Common myeloid progenitor, CD34-positive (primary cell): ENCODE measurements at regions not wholly inside any gene's neighbourhood (a gene's known extent, or its start where the extent isn't known, plus 50 kb on each side); places are given as distances from the start of the nearest gene placed in this dataset.

ENCODE experiments used
- CTCF ChIA-PET: fragments of 350-600 bp; sonication (Branson Sonifier 250); formaldehyde crosslinking; loops from one replicate; lab custom pipeline; 2021; ENCODE audit warnings: antibody characterized with exemption; lab: Charles Lee
- POLR2A ChIA-PET: fragments of 350-600 bp; sonication (Branson Sonifier 250); formaldehyde crosslinking; loops from one replicate; lab custom pipeline; 2021; ENCODE audit warnings: antibody characterized with exemption; lab: Charles Lee
- DNase-seq, 3 donors: peaks; one replicate each; pipeline versions ENCODE4 v3.0.0 to v3.0.0-alpha.2; 2013
- H3K27ac ChIP-seq, 2 experiments: 1 replicate in 1 of 2; 2 replicates in 1 of 2; pipeline ENCODE4 v1.7.0; 2013; ENCODE audit warnings: inconsistent platforms in 2 of 2, low read length in 2 of 2, mild to moderate bottlenecking in 2 of 2, low read depth in 1 of 2, moderate library complexity in 1 of 2; ENCODE audit not compliant: severe bottlenecking in 2 of 2, insufficient read depth in 1 of 2, poor library complexity in 1 of 2
- H3K27me3 ChIP-seq, 5 experiments: replicated peaks in 2 of 5; 1 replicate in 3 of 5; 2 replicates in 2 of 5; pipeline versions ENCODE4 v1.6.1 to v1.7.0; 2013; ENCODE audit warnings: low read length in 4 of 5, mild to moderate bottlenecking in 2 of 5, moderate library complexity in 2 of 5, inconsistent platforms in 1 of 5; ENCODE audit not compliant: insufficient read depth in 5 of 5, control insufficient read depth in 4 of 5
- H3K36me3 ChIP-seq, 4 experiments: 1 replicate in 2 of 4; 2 replicates in 2 of 4; pipeline versions ENCODE4 v1.6.1 to v1.7.0; 2013; ENCODE audit warnings: low read length in 3 of 4, control low read depth in 1 of 4, mild to moderate bottlenecking in 1 of 4; ENCODE audit not compliant: control insufficient read depth in 4 of 4, insufficient read depth in 4 of 4
- H3K4me1 ChIP-seq, 4 experiments: 1 replicate in 3 of 4; 2 replicates in 1 of 4; pipeline versions ENCODE4 v1.6.1 to v1.7.1; 2013; ENCODE audit warnings: low read length in 3 of 4, mild to moderate bottlenecking in 3 of 4, control low read depth in 1 of 4, inconsistent platforms in 1 of 4, moderate library complexity in 1 of 4; ENCODE audit not compliant: control insufficient read depth in 4 of 4, insufficient read depth in 4 of 4; ENCODE audit errors: control extremely low read depth in 1 of 4
- H3K4me3 ChIP-seq, 7 experiments: 1 replicate in 4 of 7; 2 replicates in 3 of 7; pipeline versions ENCODE4 v1.5.1 to v1.7.0; 2013; ENCODE audit warnings: mild to moderate bottlenecking in 7 of 7, low read length in 6 of 7, moderate library complexity in 6 of 7, inconsistent platforms in 2 of 7, low read depth in 2 of 7, control low read depth in 1 of 7; ENCODE audit not compliant: insufficient read depth in 4 of 7, control insufficient read depth in 1 of 7; ENCODE audit errors: extremely low read depth in 1 of 7
- H3K9me3 ChIP-seq, 5 experiments: 1 replicate in 4 of 5; 2 replicates in 1 of 5; pipeline versions ENCODE4 v1.6.1 to v1.7.1; 2013; ENCODE audit warnings: low read length in 4 of 5, mild to moderate bottlenecking in 2 of 5, inconsistent platforms in 1 of 5, low read depth in 1 of 5, moderate library complexity in 1 of 5; ENCODE audit not compliant: control insufficient read depth in 4 of 5, insufficient read depth in 2 of 5; ENCODE audit errors: control extremely low read depth in 1 of 5
- WGBS: methylation state at CpG from one replicate; pipeline ENCODE4 v1.1.5; 2013; ENCODE audit not compliant: insufficient coverage; 5-methylcytosine and 5-hydroxymethylcytosine counted together

DNA sequence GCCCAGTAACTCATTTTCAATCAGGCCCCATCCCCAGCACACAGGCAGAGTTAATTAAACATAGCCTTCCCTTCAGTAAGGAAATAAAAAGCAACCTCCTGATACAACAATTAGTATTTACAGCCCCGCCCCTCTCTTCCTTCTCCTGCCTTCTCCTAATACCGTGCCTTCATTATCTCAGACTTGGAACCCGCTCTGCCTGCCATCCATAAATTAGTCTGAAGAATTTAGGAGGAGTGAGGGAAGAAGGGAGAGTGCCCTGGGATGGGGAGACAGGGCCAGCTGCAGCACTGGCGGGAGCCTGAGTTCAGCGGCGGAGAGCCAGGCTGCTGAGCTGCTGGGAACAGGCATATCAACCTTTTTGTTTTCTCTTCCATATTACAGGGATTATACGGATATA lies 172.8 kb downstream of the ACTL8 start:
- H3K27ac ChIP-seq = no peak overlapping the region
- WGBS = no CpG with 5 or more reads among the region's 7 CpGs
- H3K4me3 ChIP-seq = no peak overlapping the region
- H3K9me3 ChIP-seq = peaks cover 0 to 2% (median 0%) of the 10 kb centered on the region in 5 experiments
- H3K36me3 ChIP-seq = no peaks in the 10 kb centered on the region
- ChIA-PET CTCF (no interaction called here), POLR2A (no interaction called here)
- peaks cover 0 to 36% (median 2%) of the 10 kb centered on the region in 5 experiments for H3K27me3 ChIP-seq
- no peaks in the 10 kb centered on the region for H3K4me1 ChIP-seq
- no peak for DNase-seq

DNA sequence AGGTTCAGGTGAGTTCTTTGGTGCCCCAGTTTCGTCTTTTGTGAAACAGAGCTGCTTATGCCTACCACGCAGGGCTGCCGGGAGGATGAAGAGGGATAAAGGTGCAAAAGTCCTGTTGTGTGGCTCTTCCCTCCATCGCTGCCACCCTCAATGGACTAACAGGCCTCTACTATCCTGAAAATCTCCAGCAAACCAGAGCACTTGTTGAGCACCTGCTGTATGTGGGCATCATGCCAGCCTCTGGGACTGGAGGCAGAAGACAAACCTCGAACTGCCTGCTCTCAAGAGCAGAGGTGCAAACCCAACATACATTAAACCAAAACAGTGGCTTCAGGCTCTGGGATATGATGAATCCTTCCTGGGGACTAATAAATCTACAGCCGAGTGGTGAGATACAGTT lies 174.1 kb downstream of the ACTL8 start:
- 92% methylated on average over 5 of the region's 6 CpGs for WGBS
- Histone ChIP-seq H3K27me3 (peaks cover 0 to 35% (median 2%) of the 10 kb centered on the region in 5 experiments), H3K4me3 (no peak overlapping the region), H3K4me1 (no peaks in the 10 kb centered on the region), H3K36me3 (no peaks in the 10 kb centered on the region), H3K27ac (no peak overlapping the region), H3K9me3 (peaks cover 0 to 2% (median 0%) of the 10 kb centered on the region in 5 experiments)
- ChIA-PET CTCF (no interaction called here), POLR2A (no interaction called here)
- no peak for DNase-seq

DNA sequence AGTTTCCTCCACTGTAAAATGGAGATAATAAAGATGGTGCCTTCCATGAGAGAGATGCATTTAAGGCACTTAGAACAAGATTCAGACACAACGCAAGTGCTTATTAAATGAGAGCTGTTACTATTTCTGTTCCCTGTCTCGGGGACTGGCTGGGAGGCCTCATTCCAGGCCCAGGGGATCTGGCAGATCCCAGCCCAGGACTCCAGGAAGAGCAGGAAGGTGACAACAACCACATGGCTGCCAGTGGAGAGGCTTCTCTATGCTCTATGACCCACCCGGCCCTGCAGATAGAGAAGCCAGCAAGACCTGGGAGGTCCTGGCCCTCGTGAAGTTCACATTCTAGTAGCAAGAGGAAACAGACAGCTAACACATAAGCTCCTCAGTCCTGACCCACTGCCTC lies 175.5 kb downstream of the ACTL8 start:
- WGBS = 70% methylated on average over 4 of the region's 4 CpGs
- no peak for DNase-seq
- no peak overlapping the region for H3K4me3 ChIP-seq
- H3K4me1 ChIP-seq = no peaks in the 10 kb centered on the region
- peaks cover 0 to 2% (median 0%) of the 10 kb centered on the region in 5 experiments for H3K9me3 ChIP-seq
- no peaks in the 10 kb centered on the region for H3K36me3 ChIP-seq
- ChIA-PET POLR2A (no interaction called here), CTCF (no interaction called here)
- peaks cover 0 to 25% (median 2%) of the 10 kb centered on the region in 5 experiments for H3K27me3 ChIP-seq
- no peak overlapping the region for H3K27ac ChIP-seq

DNA sequence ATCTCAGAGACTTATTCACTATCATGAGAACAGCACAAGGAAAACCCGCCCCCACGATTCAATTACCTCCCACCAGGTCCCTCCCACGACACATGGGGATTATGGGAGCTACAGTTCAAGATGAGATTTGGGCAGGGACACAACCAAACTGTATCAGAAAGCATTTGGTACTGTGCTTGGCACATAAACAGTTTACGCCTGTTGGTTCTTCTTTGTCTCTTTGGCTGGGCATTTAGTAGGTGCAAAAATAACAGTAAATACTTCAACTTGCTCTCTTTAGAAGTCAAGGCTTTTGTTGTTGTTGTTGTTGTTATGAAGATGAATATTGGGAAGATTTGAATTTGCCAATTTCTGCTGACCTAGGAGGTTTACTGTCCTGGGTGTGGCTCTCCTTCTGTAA lies 175.4 kb upstream of the IGSF21 start:
- ChIA-PET CTCF (no interaction called here), POLR2A (no interaction called here)
- WGBS = 75% methylated on average over 4 of the region's 4 CpGs

DNA sequence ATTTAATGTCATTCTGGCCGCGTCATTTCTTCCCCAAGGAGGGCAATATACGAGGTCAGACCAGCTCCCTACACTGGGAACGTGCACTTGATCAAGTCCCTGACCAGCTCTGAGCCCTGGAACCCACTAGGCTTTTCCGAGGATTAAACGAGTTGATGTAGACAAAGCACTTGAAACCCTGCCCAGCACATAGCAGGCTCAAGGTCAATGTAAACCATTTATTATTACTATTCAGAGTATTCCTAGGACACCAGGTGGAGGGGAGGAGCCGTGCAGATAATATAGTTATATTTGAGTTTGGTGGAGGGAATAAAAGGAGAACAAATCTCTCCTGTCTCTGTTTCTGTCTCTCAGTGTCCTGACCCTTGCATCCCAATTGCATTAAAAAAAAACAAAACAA lies 174.1 kb upstream of the IGSF21 start:
- ChIA-PET POLR2A (no interaction called here), CTCF (no interaction called here)
- no peak for DNase-seq
- WGBS = 92% methylated on average over 5 of the region's 7 CpGs
- peaks cover 0 to 2% (median 0%) of the 10 kb centered on the region in 5 experiments for H3K9me3 ChIP-seq
- no peaks in the 10 kb centered on the region for H3K36me3 ChIP-seq
- H3K4me1 ChIP-seq = no peaks in the 10 kb centered on the region
- no peak overlapping the region for H3K4me3 ChIP-seq
- no peak overlapping the region for H3K27ac ChIP-seq
- H3K27me3 ChIP-seq = peaks cover 0 to 15% (median 0%) of the 10 kb centered on the region in 5 experiments

More for the DNA sequence above, 175.4 kb upstream of the IGSF21 start:
- Histone ChIP-seq H3K27me3 (peaks cover 0 to 18% (median 0%) of the 10 kb centered on the region in 5 experiments), H3K4me3 (no peak overlapping the region), H3K36me3 (no peaks in the 10 kb centered on the region), H3K27ac (no peak overlapping the region), H3K4me1 (no peaks in the 10 kb centered on the region), H3K9me3 (peaks cover 0 to 2% (median 0%) of the 10 kb centered on the region in 5 experiments)
- DNase-seq = no peak

DNA sequence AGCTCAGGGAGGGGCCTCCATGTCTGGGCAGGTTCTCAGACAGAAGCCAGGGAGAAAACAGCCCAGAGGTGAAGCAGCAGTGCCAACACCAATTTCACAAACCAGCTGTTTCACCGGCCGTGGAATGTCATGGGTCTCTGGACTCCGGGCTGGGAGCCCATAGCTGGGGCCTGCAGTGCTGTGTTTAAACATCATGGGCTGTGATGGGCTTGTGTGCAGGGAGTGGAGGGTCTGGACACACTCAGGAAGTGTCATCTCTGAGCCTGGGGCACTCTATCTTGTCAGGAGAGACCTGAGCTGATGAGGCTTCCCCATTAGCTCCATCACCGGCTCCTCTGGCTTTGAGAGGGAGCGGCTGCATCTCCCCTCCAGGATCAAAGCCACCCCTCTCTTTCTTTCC lies 173.6 kb upstream of the IGSF21 start:
- Histone ChIP-seq H3K4me1 (no peaks in the 10 kb centered on the region), H3K27me3 (peaks cover 0 to 12% (median 0%) of the 10 kb centered on the region in 5 experiments), H3K27ac (no peak overlapping the region), H3K9me3 (peaks cover 0 to 2% (median 0%) of the 10 kb centered on the region in 5 experiments), H3K36me3 (no peaks in the 10 kb centered on the region), H3K4me3 (no peak overlapping the region)
- DNase-seq = no peak
- 83% methylated on average over 5 of the region's 5 CpGs for WGBS
- CTCF ChIA-PET = no interaction called here
- POLR2A ChIA-PET = no interaction called here

DNA sequence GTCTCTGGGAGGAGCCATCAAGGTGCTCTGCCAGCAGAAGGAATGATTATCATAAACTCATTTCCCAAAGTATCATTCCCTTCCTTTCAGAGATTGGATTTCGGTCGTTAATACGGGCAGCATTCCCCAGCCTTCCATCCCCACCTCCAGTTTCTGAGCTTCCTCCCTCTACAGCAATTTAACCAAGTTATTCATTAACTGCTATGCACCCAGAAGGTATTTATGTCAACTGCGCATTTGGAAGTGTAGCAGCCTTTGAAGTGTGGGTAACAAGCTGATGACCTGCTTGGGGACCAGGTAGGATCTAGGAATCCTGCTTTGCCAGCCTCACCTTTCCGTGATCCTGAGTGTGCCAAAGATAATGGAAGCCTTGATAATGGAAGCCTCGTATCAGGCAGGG lies 172.4 kb upstream of the IGSF21 start:
- peaks cover 0 to 12% (median 0%) of the 10 kb centered on the region in 5 experiments for H3K27me3 ChIP-seq
- no peaks in the 10 kb centered on the region for H3K36me3 ChIP-seq
- POLR2A ChIA-PET = no interaction called here

More for the DNA sequence above, 172.4 kb upstream of the IGSF21 start:
- Histone ChIP-seq H3K4me3 (no peak overlapping the region), H3K9me3 (peaks cover 0 to 2% (median 0%) of the 10 kb centered on the region in 5 experiments), H3K4me1 (no peaks in the 10 kb centered on the region), H3K27ac (no peak overlapping the region)
- CTCF ChIA-PET = no interaction called here
- WGBS = 74% methylated on average over 2 of the region's 6 CpGs
- no peak for DNase-seq
